GM18861 (cell line): ENCODE measurements at regions not wholly inside any gene's neighbourhood (a gene's known extent, or its start where the extent isn't known, plus 50 kb on each side); places are given as distances from the start of the nearest gene placed in this dataset.

Experiments used
- ATAC-seq: cut with Tn5 transposase; IDR thresholded peaks from one replicate; pipeline ENCODE4 v1.9.1; 2021; ENCODE audit not compliant: unreplicated experiment

GRCh38 chr14:54172562-54172961, 215.9 kb upstream of the BMP4 start:
- ATAC-seq = no peak

- ATAC-seq = no peak
Measured at GRCh38 chr14:54173802-54174201, 217.2 kb upstream of the BMP4 start.

DNA sequence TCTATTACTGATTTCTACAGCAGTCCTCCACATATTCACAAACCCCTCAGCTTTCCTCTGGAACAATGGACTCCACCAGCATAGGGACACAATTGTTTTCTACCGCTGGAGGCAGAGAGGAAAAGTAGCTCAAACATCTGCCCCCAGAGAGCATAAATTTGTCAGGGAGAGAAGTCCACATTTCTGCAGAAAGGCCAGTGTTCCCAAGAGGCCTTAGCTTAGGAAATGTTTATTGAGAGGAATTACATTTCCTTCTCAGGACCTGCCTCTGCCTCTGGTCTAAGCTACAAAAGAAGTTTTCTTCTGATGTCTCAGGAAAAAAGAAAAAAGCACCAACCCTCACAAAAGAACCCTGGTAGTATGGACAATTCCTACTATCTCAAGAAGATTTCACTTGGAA, 217.8 kb upstream of the BMP4 start:
- no peak for ATAC-seq

DNA sequence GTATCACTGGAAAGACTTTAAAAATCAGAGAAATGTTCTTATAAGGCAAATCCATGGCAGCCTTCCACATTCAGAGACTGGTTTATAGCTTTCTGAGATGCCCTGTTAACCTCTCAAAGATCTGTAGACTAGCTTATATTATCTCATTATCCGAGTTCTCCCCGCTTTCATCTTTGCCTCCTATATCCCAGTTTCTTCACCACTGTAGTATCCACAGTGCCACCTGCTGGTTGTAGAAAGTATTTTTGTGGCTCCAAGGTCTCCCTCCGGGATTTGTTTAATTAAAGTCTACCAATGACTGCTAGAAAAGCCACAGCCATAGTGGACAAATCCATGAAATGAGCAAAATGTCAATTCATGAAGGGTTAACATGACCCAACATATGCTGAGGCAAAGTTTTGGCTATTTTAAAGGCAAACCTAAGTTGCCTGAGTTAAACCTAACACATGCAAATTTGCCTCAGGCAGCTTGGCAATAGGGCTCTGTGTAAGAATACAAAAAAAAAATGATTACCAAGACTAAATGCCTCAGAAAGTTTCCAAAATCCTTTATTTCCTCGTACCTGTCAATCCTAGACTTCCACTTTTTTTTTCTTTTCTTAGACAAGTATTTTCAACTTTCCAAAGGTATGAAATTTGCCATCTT, 218.8 kb upstream of the BMP4 start:
- ATAC-seq = no peak

GRCh38 chr14:54177019-54177418, 219.8 kb upstream of the CDKN3 start:
- ATAC-seq = no peak

DNA sequence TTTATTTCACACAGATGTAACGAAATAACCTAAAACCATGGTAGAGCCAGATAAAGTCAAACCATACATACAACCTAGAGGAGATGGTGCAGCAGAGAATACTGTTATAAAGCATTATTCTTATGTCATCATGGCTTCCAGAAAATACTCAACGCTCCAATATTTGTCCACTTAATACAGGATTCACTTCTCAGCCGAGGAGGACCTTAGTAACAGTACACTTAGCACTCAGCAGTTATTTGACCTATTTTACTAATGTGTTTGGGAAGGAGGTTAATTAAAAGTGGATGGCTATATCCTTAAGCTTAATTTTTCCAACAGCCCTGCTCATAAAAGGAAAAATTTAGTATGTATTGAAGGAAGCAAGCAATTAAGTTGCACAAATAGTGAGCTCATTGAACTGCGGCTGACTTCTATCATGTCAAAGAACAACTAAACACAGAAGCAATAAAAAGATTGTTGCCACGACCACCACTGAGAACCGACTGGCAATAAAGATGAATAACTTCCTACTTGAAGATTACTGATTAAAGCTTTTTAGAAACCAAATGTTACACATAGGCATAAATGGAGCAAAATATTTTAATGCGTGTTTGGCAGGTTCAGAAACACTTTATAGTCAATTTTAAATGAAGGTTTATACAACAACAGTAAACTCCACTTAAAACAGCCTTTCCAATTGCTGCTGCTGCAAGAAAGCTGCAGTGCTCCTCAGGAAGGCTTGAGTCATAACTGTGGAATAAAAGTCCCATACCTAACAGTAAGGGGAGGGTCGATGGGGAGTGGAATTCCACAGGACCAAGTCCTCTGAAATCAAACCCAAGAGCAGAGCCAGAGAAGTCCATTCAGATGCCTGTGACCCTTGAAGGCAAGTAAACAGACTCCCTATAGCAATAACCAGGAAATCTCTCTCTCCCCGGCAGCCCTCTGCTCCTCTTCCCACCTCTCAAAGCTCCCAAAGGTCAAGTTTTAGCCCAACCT, 218.9 kb upstream of the CDKN3 start:
- no peak for ATAC-seq

DNA sequence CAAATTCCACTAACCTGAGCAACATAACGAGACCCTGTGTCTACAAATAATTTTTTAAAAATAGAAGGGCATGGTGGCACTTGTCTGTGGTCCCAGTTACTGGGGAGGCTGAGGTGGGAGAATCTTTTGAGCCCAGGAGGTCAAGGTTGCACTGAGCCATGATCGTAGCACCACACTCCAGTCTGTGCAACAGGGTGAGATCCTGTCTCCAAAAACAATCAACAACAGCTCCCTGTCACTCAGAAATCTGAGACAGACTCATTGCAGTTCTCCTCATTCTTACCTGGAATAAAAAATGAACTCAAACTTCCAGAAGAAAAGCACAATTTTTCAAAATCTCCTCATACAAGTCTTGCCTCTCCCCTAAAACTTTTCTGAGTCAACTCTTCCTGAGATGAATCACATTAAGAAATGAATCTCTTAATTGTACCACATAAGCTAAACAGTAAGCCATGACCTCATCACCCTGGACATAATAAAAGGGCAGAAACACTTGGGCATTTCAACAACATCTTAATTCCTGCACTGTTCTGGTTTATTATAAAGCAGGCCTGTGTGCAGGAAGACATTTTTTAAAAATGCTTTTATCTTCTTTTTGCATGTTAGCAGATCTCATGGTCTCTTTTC, 214.3 kb upstream of the CDKN3 start:
- ATAC-seq = no peak

DNA sequence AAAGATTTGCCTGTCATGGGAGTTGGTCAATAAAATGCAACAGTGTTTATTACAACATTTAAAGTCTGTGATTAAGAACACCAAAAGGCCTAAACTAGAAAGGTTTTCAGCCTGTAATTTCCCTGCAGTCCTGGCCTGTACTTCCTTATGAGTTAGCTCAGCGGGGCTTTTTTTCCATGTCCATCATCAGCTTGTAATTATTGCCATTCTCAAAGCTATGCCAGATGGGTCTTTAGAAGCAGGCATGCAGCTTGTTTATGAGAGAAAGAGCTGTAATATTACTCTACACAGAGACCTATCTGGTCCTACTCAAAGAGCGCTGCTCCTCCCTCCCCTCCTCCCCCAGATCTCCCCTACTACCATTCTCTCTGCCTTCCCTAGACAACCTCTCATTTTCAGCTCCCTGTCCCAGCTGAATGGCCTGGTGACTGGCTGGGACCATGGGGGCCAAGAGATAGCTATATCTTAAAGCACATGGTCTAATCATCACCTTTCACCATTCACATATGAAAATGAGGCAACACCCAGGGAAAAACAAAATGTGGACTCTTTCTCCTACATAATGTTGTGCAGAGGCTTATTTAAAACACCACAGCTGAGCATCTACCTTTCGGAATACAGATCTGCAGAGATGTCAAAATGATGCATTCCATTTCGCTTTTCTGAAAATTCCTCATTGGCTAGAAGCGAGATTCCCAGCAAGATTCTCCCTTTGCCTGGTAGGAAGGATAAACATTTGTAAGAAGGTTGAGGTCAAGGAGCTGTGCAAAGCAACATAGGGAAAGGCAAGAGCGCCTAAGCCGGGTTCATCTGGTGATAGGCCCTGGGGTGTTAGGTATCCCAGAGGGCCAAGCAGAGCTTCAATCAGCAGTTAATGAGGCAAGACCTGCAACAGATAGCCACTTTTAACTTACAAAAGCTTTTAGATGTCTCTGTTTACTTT, 209.7 kb upstream of the CDKN3 start:
- no peak for ATAC-seq

DNA sequence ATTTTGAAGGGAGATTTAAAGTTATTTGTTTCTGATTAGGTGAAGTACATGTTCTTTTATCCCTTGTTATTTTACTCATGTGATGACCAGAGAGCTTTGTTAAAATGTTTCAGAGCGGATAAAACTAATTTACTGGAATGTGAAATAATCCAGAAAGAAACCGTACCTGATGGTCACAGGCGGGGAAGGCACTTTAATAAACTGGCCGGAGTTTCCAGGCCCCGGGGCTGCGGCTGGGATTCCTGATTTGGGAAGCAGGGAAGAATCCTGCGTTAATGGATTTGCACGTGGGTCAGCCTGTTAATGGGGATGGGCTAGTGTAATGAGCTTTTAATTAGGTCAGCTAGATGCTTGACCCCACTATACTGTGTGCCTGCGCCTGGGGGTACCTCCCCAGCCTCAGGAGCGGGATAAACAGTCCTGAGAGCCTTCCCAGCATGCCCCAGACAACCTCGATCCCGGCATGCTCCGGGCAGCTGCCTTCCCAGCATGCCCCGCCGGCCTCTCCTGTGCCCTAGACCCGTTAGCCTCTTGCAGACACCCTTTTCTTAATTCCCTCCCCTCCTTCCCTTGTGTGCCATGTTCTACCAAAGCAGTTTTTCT, 208.6 kb upstream of the CDKN3 start:
- no peak for ATAC-seq

GRCh38 chr14:54189333-54189732, 207.5 kb upstream of the CDKN3 start:
- ATAC-seq = no peak

DNA sequence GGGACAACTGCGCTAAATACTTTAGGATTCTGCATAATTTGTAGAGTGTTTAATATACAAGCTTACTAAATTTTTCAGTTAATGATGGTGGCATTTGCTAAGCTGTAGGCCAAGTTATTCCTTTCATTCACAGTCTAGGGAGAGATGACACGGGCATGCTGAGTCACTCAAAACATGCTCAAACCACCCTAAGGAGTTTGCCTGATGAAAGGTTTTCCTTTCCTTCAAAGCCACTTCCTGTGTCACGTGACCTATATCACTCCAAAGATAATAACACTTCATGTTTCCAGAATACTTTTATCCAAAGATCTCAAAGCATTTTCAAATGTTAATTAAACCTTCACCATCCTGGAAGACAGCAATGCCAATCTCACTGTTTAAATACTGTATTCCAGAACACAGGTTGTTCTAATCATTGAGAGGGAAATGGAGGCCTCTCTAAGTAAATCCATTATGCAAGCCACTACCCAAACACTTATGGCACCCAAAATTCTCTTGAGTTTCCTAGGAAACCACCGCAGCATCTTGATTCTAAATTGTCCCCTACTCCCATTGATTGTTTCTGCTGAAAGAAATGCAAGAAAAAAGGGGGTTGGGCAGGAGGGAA, 207.0 kb upstream of the CDKN3 start:
- no peak for ATAC-seq

GRCh38 chr14:54191846-54192245, 205.0 kb upstream of the CDKN3 start:
- ATAC-seq = no peak

- ATAC-seq = no peak
Measured at GRCh38 chr14:54192610-54193009, 204.2 kb upstream of the CDKN3 start.

DNA sequence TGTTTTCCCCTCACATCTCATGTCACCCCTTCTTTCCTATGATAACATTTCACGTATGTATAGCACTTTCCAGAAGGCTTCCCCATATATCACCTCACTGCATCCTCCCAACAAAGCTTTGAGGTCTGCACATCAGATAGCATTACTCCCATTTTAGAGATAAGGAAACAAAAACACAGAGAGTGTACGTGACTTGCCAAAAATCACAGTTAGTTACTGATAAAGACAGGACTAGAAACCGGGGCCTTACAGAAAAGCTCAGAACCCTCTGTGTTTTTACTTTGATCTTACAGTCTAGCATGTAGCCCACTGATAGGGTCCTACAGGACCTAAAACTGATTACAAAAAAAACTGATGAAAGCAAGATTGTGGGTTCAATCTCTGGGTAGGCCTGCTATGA, 202.9 kb upstream of the CDKN3 start:
- no peak for ATAC-seq

GRCh38 chr14:54194501-54194900, 202.3 kb upstream of the CDKN3 start:
- no peak for ATAC-seq

DNA sequence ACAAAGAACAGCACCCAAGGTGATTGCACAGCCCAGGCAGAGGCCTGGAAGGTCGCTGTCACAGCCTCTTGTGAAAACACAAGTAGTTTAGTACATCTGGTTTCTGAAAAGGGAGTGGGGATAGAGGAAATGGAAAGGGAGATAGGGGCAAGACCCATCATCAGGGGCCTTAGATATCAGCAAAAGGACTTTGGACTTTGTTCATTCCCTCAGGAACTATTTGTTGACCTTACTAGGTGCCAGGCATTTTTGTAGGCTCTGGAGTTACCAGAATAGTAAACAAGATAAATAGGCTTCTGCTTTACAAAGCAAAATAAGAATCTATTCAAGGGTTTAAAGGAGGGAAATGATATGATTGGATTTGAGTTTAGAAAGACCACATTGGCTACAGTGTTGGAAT, 199.4 kb upstream of the CDKN3 start:
- no peak for ATAC-seq

DNA sequence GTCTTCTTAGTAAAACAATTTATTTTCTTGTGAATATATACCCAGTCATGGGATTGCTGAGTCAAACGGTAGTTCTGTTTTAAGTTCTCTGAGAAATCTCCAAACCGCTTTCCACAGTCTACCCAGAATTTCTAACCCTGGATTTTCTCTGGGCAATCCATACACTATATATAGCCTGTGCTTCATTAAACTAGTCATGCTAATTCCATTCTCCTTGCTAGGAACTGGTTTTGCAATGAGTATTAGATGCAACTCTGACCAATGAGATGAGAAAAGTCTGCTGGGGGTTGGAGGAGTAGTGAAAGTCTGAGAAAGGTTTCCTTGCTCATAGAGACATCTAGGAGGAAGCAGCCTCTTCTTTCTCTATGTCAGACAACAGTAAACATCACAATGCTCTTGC, 196.1 kb upstream of the CDKN3 start:
- no peak for ATAC-seq

DNA sequence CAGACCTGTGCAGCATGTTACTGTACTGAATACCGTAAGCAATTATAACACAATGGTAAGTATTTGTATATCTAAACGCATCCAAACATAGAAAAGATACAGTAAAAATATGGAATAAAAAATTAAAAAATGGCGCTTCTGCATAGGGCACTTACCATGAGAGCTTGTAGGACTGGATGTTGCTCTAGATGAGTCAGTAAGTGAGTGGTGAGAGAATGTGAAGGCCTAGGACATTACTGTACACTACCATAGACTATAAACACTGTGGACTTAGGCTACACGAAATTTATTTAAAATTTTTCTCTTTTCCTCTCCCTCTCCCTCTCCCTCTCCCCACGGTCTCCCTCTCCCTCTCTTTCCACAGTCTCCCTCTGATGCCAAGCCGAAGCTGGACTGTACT, 194.5 kb upstream of the CDKN3 start:
- ATAC-seq = no peak

DNA sequence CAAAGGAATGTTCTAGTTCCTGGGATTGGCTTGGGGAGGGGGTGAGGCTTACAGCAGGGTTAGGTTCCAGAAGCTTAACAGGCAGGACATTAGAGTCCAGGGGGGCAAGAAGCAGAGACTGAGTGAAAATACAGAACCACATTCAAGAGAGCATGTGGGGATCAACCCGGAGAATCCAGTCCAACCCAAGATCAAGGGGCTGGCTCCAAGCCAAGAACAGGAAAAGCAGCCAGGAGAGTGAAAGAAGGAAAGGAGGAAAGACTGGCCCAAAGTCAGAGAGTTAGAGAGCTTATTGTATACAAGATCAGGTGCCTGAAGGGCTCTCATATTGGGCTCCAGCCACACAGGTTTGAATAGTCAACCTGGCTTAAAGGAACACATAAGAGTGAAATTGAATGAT, 190.3 kb upstream of the CDKN3 start:
- no peak for ATAC-seq

GRCh38 chr14:54207075-54207474, 189.7 kb upstream of the CDKN3 start:
- no peak for ATAC-seq
